ENCODE measurements at regions not wholly inside any gene's neighbourhood (a gene's known extent, or its start where the extent isn't known, plus 50 kb on each side); places are given as distances from the start of the nearest gene placed in this dataset.
"Not testable (repeated sequence)": the region's sequence is repeated elsewhere in the genome, so short reads cannot be mapped to it uniquely, and the experiment has no call there.

- no peaks in the 10 kb centered on the region for H3K9me3 ChIP-seq (ENCODE audit: severe bottlenecking)
- no peak for DNase-seq
- H3K36me3 ChIP-seq, result no peaks in the 10 kb centered on the region
- no peak overlapping the region for H3K4me3 ChIP-seq (ENCODE audit: low read depth, low read length)
- no peak for TF ChIP-seq CTCF (IDR thresholded peaks at IDR 0.05; ENCODE audit: low read depth, low read length)
- H3K27ac ChIP-seq, result no peak overlapping the region
- H3K27me3 ChIP-seq (ENCODE audit: insufficient read depth, low read depth, severe bottlenecking), result no peaks in the 10 kb centered on the region
Measured at GRCh38 chr5:125088522-125089105, 342.2 kb upstream of the ZNF608 start.

GRCh38 chr5:125092138-125092537 lies 345.7 kb upstream of the ZNF608 start:
- not testable (repeated sequence) for H3K36me3 ChIP-seq; DNase-seq; H3K4me3 ChIP-seq (ENCODE audit: low read depth, low read length); H3K27me3 ChIP-seq (ENCODE audit: insufficient read depth, low read depth, severe bottlenecking); H3K9me3 ChIP-seq (ENCODE audit: severe bottlenecking); H3K27ac ChIP-seq

- H3K27ac ChIP-seq, result no peak overlapping the region
- TF ChIP-seq CTCF (IDR thresholded peaks at IDR 0.05; ENCODE audit: low read depth, low read length), result no peak
- H3K9me3 ChIP-seq (ENCODE audit: severe bottlenecking), result peaks cover 5% of the 10 kb centered on the region
- DNase-seq, result no peak
- H3K36me3 ChIP-seq, result no peaks in the 10 kb centered on the region
- no peak overlapping the region for H3K4me3 ChIP-seq (ENCODE audit: low read depth, low read length)
- no peaks in the 10 kb centered on the region for H3K27me3 ChIP-seq (ENCODE audit: insufficient read depth, low read depth, severe bottlenecking)
Measured at GRCh38 chr5:125093776-125094175, 347.3 kb upstream of the ZNF608 start.

- no peaks in the 10 kb centered on the region for H3K36me3 ChIP-seq
- DNase-seq, result no peak
- H3K9me3 ChIP-seq (ENCODE audit: severe bottlenecking), result peaks cover 5% of the 10 kb centered on the region
- H3K4me3 ChIP-seq (ENCODE audit: low read depth, low read length), result no peak overlapping the region
- H3K27me3 ChIP-seq (ENCODE audit: insufficient read depth, low read depth, severe bottlenecking), result no peaks in the 10 kb centered on the region
- TF ChIP-seq CTCF (IDR thresholded peaks at IDR 0.05; ENCODE audit: low read depth, low read length), result no peak
- H3K27ac ChIP-seq, result no peak overlapping the region
Measured at GRCh38 chr5:125100342-125100741, 353.9 kb upstream of the ZNF608 start.

GRCh38 chr5:125100951-125101350 lies 354.5 kb upstream of the ZNF608 start:
- no peak for DNase-seq
- Histone ChIP-seq H3K4me3 (ENCODE audit: low read depth, low read length) (no peak overlapping the region), H3K36me3 (no peaks in the 10 kb centered on the region), H3K27ac (no peak overlapping the region), H3K27me3 (ENCODE audit: insufficient read depth, low read depth, severe bottlenecking) (no peaks in the 10 kb centered on the region), H3K9me3 (ENCODE audit: severe bottlenecking) (peaks cover 5% of the 10 kb centered on the region)
- no peak for TF ChIP-seq CTCF (IDR thresholded peaks at IDR 0.05; ENCODE audit: low read depth, low read length)

- Histone ChIP-seq H3K27me3 (ENCODE audit: insufficient read depth, low read depth, severe bottlenecking) (no peaks in the 10 kb centered on the region), H3K9me3 (ENCODE audit: severe bottlenecking) (no peaks in the 10 kb centered on the region), H3K4me3 (ENCODE audit: low read depth, low read length) (no peak overlapping the region), H3K36me3 (no peaks in the 10 kb centered on the region), H3K27ac (no peak overlapping the region)
- DNase-seq, result no peak
- TF ChIP-seq CTCF (IDR thresholded peaks at IDR 0.05; ENCODE audit: low read depth, low read length), result no peak
Measured at GRCh38 chr5:125103459-125103858, 357.0 kb upstream of the ZNF608 start.

Data from WERI-Rb-1 (cell line).